ENCODE measurements at regions not wholly inside any gene's neighbourhood (a gene's known extent, or its start where the extent isn't known, plus 50 kb on each side); places are given as distances from the start of the nearest gene placed in this dataset.

DNA sequence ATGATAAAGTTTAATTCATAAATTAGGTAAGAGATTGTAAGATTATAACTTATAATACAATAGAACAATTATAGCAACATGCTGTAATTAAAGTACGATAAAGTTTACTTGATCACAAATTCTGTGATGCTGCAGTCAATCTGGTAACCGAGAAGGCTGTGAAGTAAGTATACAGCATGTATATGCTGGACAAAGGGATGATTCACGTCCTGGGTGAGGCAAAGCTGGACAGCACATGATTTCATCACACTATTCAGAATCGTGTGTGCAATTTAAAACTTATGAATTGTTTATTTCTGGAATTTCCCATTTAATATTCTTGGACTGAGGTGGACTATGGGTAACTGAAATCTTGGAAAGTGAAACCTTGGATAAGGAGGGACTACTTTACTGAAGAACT is 522.2 kb upstream of the CNTNAP5 start:
- ChIA-PET POLR2A (ENCODE audit: unreplicated experiment) (no interaction called here), CTCF (no interaction called here)
- no peaks in the 10 kb centered on the region for H3K9me2 ChIP-seq (replicated peaks; ENCODE audit: low read length)
- peak overlapping the region; percentile 58 for H2AFZ ChIP-seq (ENCODE audit: low read length)
- peak overlapping the region; percentile 73 for H3K27ac ChIP-seq (ENCODE audit: low read length)
- no peaks in the 10 kb centered on the region for H4K20me1 ChIP-seq (ENCODE audit: low read length)
- DNase-seq (peak; percentile 74), ATAC-seq (peak; percentile 97)
- peak overlapping the region; percentile 18; the same call in 1 of the 2 replicates for H3K4me3 ChIP-seq (ENCODE audit: low read length)
- H3K79me2 ChIP-seq (ENCODE audit: low read length) = no peaks in the 10 kb centered on the region
- no peaks in the 10 kb centered on the region for H3K27me3 ChIP-seq (ENCODE audit: low read length)
- TF ChIP-seq EZH2phosphoT487 (IDR thresholded peaks at IDR 0.05; ENCODE audit: borderline replicate concordance, low read length) (no peak), EZH2 (IDR thresholded peaks at IDR 0.05; ENCODE audit: low read length, unreplicated experiment) (no peak)
- TF ChIP-seq, protein P1, sequence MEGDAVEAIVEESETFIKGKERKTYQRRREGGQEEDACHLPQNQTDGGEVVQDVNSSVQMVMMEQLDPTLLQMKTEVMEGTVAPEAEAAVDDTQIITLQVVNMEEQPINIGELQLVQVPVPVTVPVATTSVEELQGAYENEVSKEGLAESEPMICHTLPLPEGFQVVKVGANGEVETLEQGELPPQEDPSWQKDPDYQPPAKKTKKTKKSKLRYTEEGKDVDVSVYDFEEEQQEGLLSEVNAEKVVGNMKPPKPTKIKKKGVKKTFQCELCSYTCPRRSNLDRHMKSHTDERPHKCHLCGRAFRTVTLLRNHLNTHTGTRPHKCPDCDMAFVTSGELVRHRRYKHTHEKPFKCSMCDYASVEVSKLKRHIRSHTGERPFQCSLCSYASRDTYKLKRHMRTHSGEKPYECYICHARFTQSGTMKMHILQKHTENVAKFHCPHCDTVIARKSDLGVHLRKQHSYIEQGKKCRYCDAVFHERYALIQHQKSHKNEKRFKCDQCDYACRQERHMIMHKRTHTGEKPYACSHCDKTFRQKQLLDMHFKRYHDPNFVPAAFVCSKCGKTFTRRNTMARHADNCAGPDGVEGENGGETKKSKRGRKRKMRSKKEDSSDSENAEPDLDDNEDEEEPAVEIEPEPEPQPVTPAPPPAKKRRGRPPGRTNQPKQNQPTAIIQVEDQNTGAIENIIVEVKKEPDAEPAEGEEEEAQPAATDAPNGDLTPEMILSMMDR (conservative IDR thresholded peaks at IDR 0.05; ENCODE audit: low read depth, low read length) = no peak
- intact Hi-C loops (cut with micrococcal nuclease) = no loop called here
- H3K4me1 ChIP-seq (ENCODE audit: insufficient read depth, low read length) = peaks cover 14% of the 10 kb centered on the region
- no peaks in the 10 kb centered on the region for H3K36me3 ChIP-seq (ENCODE audit: low read depth, low read length)
- H3K9ac ChIP-seq (ENCODE audit: low read length) = peak overlapping the region; percentile 27
- no peaks in the 10 kb centered on the region for H3F3A ChIP-seq (ENCODE audit: low read length, unreplicated experiment)
- H3K4me2 ChIP-seq (ENCODE audit: low read length) = peak overlapping the region; percentile 51
- BruUV-seq (replicated peaks) = no TSS peak
- no peaks in the 10 kb centered on the region for H3K9me3 ChIP-seq (ENCODE audit: low read length)

GRCh38 chr2:123512547-123512946 is 512.5 kb upstream of the CNTNAP5 start:
- H3K9ac ChIP-seq (ENCODE audit: low read length) = no peak overlapping the region
- H3K4me2 ChIP-seq (ENCODE audit: low read length) = no peak overlapping the region
- CTCF ChIA-PET = no interaction called here
- no peaks in the 10 kb centered on the region for H3K9me2 ChIP-seq (replicated peaks; ENCODE audit: low read length)
- H3K79me2 ChIP-seq (ENCODE audit: low read length) = no peaks in the 10 kb centered on the region
- H3K9me3 ChIP-seq (ENCODE audit: low read length) = no peaks in the 10 kb centered on the region
- no peaks in the 10 kb centered on the region for H3F3A ChIP-seq (ENCODE audit: low read length, unreplicated experiment)
- POLR2A ChIA-PET (ENCODE audit: unreplicated experiment) = no interaction called here
- peaks cover 18% of the 10 kb centered on the region for H3K4me1 ChIP-seq (ENCODE audit: insufficient read depth, low read length)
- DNase-seq (no peak), ATAC-seq (no peak)
- intact Hi-C loops (cut with micrococcal nuclease) = loop anchor here (10.0 kb wide), 4 partner anchors 202 to 658 kb away; no protein-coding TSS in a partner anchor
- no TSS peak for BruUV-seq (replicated peaks)
- no peak for TF ChIP-seq EZH2 (IDR thresholded peaks at IDR 0.05; ENCODE audit: low read length, unreplicated experiment)
- no peak for TF ChIP-seq EZH2phosphoT487 (IDR thresholded peaks at IDR 0.05; ENCODE audit: borderline replicate concordance, low read length)
- TF ChIP-seq, protein P1 (conservative IDR thresholded peaks at IDR 0.05; ENCODE audit: low read depth, low read length) = no peak
- no peak overlapping the region for H3K27ac ChIP-seq (ENCODE audit: low read length)
- H4K20me1 ChIP-seq (ENCODE audit: low read length) = no peaks in the 10 kb centered on the region
- H2AFZ ChIP-seq (ENCODE audit: low read length) = no peak overlapping the region
- no peaks in the 10 kb centered on the region for H3K36me3 ChIP-seq (ENCODE audit: low read depth, low read length)
- H3K27me3 ChIP-seq (ENCODE audit: low read length) = no peaks in the 10 kb centered on the region
- H3K4me3 ChIP-seq (ENCODE audit: low read length) = no peak overlapping the region

DNA sequence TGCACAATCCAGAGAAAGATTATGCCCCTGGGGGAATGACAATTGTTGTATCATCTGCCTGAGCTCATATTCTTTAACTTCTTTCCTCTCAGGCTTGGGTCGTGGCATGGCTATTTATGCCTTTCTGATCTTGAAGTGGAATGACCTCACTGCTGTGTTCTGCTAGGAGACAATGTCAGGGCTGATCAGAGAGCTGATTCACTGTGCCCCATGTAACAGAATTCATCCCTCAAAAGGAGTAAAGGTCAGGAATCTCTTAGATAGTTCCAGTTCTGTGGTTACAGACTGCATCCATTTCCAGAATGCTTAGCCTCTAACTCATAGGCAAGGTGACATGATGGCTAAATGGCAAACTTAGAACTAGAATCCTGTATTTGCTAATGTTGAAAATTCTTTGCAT is 511.7 kb upstream of the CNTNAP5 start:
- Histone ChIP-seq H3K79me2 (ENCODE audit: low read length) (no peaks in the 10 kb centered on the region), H3K36me3 (ENCODE audit: low read depth, low read length) (no peaks in the 10 kb centered on the region), H2AFZ (ENCODE audit: low read length) (no peak overlapping the region), H3K9ac (ENCODE audit: low read length) (no peak overlapping the region), H3K4me2 (ENCODE audit: low read length) (0 out of 2 replicates have a peak overlapping the region, but pooled peaks have one; percentile 10), H3K9me2 (replicated peaks; ENCODE audit: low read length) (no peaks in the 10 kb centered on the region), H3F3A (ENCODE audit: low read length, unreplicated experiment) (no peaks in the 10 kb centered on the region), H3K4me3 (ENCODE audit: low read length) (no peak overlapping the region), H3K9me3 (ENCODE audit: low read length) (no peaks in the 10 kb centered on the region), H3K4me1 (ENCODE audit: insufficient read depth, low read length) (peaks cover 26% of the 10 kb centered on the region), H3K27me3 (ENCODE audit: low read length) (no peaks in the 10 kb centered on the region), H3K27ac (ENCODE audit: low read length) (no peak overlapping the region), H4K20me1 (ENCODE audit: low read length) (no peaks in the 10 kb centered on the region)
- CTCF ChIA-PET = no interaction called here
- DNase-seq = peak; percentile 54
- BruUV-seq (replicated peaks) = no TSS peak
- TF ChIP-seq EZH2phosphoT487 (IDR thresholded peaks at IDR 0.05; ENCODE audit: borderline replicate concordance, low read length) (no peak), EZH2 (IDR thresholded peaks at IDR 0.05; ENCODE audit: low read length, unreplicated experiment) (no peak)
- TF ChIP-seq, protein P1 (conservative IDR thresholded peaks at IDR 0.05; ENCODE audit: low read depth, low read length) = no peak
- ATAC-seq = peak; percentile 51
- intact Hi-C loops (cut with micrococcal nuclease) = loop anchor here (10.0 kb wide), 4 partner anchors 201 to 659 kb away; no protein-coding TSS in a partner anchor
- POLR2A ChIA-PET (ENCODE audit: unreplicated experiment) = no interaction called here

Measured in PC-3 (cell line).